GM06990 (cell line): ENCODE measurements at regions not wholly inside any gene's neighbourhood (a gene's known extent, or its start where the extent isn't known, plus 50 kb on each side); places are given as distances from the start of the nearest gene placed in this dataset.

Source experiments
- DNase-seq: peaks from one replicate; pipeline ENCODE4 v3.0.0-alpha.2; 2011; ENCODE audit not compliant: insufficient read length; ENCODE audit errors: extremely low read depth
- H3K27me3 ChIP-seq: replicated peaks from 2 replicates; pipeline ENCODE4 v1.6.0; 2011; ENCODE audit warnings: low read length; ENCODE audit not compliant: control insufficient read depth, insufficient read depth
- H3K36me3 ChIP-seq: 2 replicates; pipeline ENCODE4 v1.5.1; 2011; ENCODE audit warnings: low read length; ENCODE audit not compliant: control insufficient read depth, insufficient read depth
- H3K4me3 ChIP-seq: replicated peaks from 2 replicates; pipeline ENCODE4 v1.5.1; 2011; ENCODE audit warnings: low read depth, mild to moderate bottlenecking, control low read depth, low read length
- TF ChIP-seq, protein P1 (sequence below): IDR thresholded peaks from 2 replicates; pipeline ENCODE4 v1.5.1; 2011; ENCODE audit warnings: low read length, control low read depth, mild to moderate bottlenecking, inconsistent platforms; ENCODE audit not compliant: insufficient read depth, poor library complexity, severe bottlenecking

DNA sequence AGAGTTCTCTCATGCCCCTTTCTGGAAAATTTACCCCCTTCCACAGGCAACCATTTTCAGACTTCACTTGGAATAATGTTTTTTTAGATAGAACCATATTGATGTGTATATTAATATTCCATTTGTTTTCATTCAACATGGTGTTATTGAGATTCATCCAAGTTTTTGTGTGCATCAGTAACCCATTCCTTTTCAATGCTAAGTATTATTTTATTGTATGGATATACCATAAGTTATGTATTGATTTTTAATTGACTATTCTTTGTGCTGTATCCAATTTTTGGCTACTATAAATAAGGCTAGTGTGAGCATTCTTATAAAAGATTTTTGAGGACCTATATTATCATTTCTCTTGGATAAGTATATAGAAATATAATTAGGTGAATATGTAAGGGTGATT, 1025.7 kb downstream of the GRM8 start:
- H3K36me3 ChIP-seq = no peaks in the 10 kb centered on the region
- TF ChIP-seq, protein P1, sequence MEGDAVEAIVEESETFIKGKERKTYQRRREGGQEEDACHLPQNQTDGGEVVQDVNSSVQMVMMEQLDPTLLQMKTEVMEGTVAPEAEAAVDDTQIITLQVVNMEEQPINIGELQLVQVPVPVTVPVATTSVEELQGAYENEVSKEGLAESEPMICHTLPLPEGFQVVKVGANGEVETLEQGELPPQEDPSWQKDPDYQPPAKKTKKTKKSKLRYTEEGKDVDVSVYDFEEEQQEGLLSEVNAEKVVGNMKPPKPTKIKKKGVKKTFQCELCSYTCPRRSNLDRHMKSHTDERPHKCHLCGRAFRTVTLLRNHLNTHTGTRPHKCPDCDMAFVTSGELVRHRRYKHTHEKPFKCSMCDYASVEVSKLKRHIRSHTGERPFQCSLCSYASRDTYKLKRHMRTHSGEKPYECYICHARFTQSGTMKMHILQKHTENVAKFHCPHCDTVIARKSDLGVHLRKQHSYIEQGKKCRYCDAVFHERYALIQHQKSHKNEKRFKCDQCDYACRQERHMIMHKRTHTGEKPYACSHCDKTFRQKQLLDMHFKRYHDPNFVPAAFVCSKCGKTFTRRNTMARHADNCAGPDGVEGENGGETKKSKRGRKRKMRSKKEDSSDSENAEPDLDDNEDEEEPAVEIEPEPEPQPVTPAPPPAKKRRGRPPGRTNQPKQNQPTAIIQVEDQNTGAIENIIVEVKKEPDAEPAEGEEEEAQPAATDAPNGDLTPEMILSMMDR = no peak
- no peak for DNase-seq
- H3K27me3 ChIP-seq = no peaks in the 10 kb centered on the region
- no peak overlapping the region for H3K4me3 ChIP-seq

DNA sequence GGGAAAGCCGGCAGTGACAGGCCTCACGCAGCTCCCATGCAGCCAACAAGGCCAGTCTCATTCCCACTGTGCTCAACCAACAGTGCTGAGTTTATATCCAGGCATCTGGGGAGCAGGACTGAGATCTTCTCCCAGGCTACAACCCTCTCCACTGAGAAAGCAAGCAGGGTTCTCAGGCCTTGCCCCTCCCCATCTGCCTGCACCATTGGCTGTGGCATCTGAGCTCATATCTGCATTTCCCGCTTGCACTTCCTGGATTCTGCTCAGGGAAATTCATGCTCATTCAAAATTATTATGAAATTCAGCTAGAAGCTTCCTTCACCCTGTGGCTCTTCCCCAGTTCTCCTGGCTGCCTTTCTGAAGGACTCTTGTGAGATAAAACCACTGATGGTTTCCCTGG, 1029.0 kb downstream of the GRM8 start:
- DNase-seq = no peak
- no peak overlapping the region for H3K4me3 ChIP-seq

DNA sequence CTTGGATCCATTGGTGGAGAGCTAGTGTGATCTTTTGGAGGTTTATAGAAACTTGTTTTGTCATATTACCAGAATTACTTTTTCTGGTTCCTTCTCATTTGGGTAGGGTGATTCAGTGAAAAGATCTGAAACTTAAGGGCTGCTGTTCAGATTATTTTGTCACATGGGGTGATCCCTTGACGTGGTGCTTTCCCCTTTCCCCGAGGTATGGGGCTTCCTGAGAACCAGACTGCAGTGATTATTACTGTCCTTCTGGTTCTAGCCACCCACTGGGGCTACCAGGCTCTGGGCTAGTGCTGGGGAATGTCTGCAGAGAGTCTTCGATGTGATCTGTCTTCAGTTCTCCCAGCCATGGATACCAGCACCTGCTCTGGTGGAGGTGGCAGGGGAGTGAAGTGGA, 1030.0 kb downstream of the GRM8 start:
- Histone ChIP-seq H3K4me3 (no peak overlapping the region), H3K36me3 (no peaks in the 10 kb centered on the region), H3K27me3 (no peaks in the 10 kb centered on the region)
- TF ChIP-seq, protein P1 = no peak
- DNase-seq = no peak

More for the DNA sequence above, 1029.0 kb downstream of the GRM8 start:
- TF ChIP-seq, protein P1 = no peak
- no peaks in the 10 kb centered on the region for H3K36me3 ChIP-seq
- H3K27me3 ChIP-seq = no peaks in the 10 kb centered on the region

DNA sequence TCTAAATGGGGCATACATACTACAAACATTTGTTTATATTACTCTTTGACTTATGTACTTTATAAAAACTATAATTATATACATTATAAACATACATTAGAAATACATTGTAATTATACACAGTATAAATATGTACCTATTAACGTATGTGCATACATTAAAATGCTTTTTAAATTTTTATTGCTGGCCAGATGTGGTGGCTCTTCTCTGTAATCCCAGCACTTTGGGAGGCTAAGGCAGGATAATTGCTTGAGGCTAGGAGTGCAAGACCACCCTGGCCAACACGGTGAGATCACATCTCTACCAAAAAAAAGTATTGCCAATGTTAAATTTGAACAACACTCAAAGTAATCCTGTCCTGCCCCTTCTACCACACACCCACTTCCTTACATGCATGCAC, 1037.0 kb downstream of the GRM8 start:
- no peak for DNase-seq
- TF ChIP-seq, protein P1 = no peak
- H3K4me3 ChIP-seq = no peak overlapping the region
- no peaks in the 10 kb centered on the region for H3K36me3 ChIP-seq
- H3K27me3 ChIP-seq = no peaks in the 10 kb centered on the region

DNA sequence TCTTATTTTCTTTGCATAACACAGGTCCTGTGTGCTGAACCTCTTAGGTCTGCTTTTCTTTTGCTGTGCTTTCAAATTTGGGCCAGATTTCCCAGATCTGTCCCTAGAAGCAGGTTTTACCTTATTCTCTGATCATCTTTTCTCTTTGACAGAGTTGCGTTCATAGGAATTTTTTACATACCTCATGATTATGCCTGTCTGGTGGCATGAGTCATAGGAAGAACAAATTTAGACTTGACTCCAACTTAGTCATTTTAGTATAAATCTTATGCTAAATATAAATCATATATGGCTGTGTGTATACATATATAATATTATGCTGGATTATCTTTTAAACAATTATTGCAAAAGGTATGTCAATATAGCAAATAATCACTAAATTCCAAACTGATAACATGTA, 1038.9 kb downstream of the GRM8 start:
- no peak for DNase-seq
- Histone ChIP-seq H3K36me3 (no peaks in the 10 kb centered on the region), H3K4me3 (no peak overlapping the region), H3K27me3 (no peaks in the 10 kb centered on the region)
- TF ChIP-seq, protein P1 = no peak

DNA sequence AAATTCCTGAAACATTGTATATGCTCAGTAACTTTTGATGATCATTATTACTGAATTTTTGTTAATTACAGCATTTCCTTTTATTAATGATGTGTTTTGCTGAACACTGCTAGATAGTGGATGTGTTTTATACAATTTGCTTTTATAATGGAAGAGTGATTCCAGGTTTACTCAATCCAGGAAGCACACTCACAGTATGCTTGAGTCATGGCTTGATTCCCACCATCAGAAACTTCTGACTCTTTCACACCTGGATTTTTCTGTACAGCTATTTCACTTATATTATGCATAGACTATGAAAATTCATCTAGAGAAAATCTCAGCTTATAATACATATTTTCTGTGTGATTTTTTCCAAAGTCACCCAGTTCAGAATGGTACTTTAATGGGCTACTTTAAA, 1040.9 kb downstream of the GRM8 start:
- no peak overlapping the region for H3K4me3 ChIP-seq
- H3K27me3 ChIP-seq = no peaks in the 10 kb centered on the region
- H3K36me3 ChIP-seq = no peaks in the 10 kb centered on the region
- TF ChIP-seq, protein P1 = no peak
- DNase-seq = no peak
